PC-3 (cell line): ENCODE measurements at regions not wholly inside any gene's neighbourhood (a gene's known extent, or its start where the extent isn't known, plus 50 kb on each side); places are given as distances from the start of the nearest gene placed in this dataset.
"Not testable (repeated sequence)": the region's sequence is repeated elsewhere in the genome, so short reads cannot be mapped to it uniquely, and the experiment has no call there.

ENCODE experiments used
- ATAC-seq: fragments of 200-7000 bp; cut with Tn5 transposase; 2 replicates; pipeline ENCODE4 v1.9.1; 2020; ENCODE audit warnings: mild to moderate bottlenecking, moderate library complexity
- BruUV-seq: library from RNA; stranded (reverse); fragments of 400-500 nt; replicated peaks from 2 replicates; lab custom pipeline; 2021; lab: Mats Ljungman, UMichigan
- CTCF ChIA-PET: fragments of 300-600 bp; sonication (Branson Sonifier 250); formaldehyde crosslinking; loops from one replicate; lab custom pipeline; 2022; ENCODE audit warnings: antibody characterized with exemption; lab: Charles Lee
- POLR2A ChIA-PET: fragments of 300-600 bp; sonication (Branson Sonifier 250); formaldehyde crosslinking; loops from one replicate; lab custom pipeline; 2022; ENCODE audit warnings: antibody characterized with exemption; ENCODE audit not compliant: unreplicated experiment; lab: Charles Lee
- DNase-seq: peaks from one replicate; pipeline ENCODE4 v3.0.0-alpha.2; 2015
- H2AFZ ChIP-seq: fragments of 300-600 bp; sonication (generic); 2 replicates; pipeline ENCODE4 v1.6.0; 2016; ENCODE audit warnings: antibody characterized with exemption, low read length
- H3F3A ChIP-seq: fragments of 300-600 bp; sonication (generic); one replicate; pipeline ENCODE4 v1.6.0; 2017; ENCODE audit warnings: antibody characterized with exemption, low read length, control low read depth, mild to moderate bottlenecking; ENCODE audit not compliant: unreplicated experiment
- H3K27ac ChIP-seq: fragments of 300-600 bp; sonication (generic); 2 replicates; pipeline ENCODE4 v1.5.1; 2016; ENCODE audit warnings: mild to moderate bottlenecking, low read length
- H3K27me3 ChIP-seq: fragments of 300-600 bp; sonication (generic); 2 replicates; pipeline ENCODE4 v1.6.1; 2016; ENCODE audit warnings: low read length, mixed read lengths
- H3K36me3 ChIP-seq: fragments of 300-600 bp; sonication (generic); 2 replicates; pipeline ENCODE4 v1.6.1; 2016; ENCODE audit warnings: low read depth, mixed run types, low read length, mixed read lengths
- H3K4me1 ChIP-seq: fragments of 300-600 bp; sonication (generic); 2 replicates; pipeline ENCODE4 v1.5.1; 2016; ENCODE audit warnings: low read length; ENCODE audit not compliant: insufficient read depth
- H3K4me2 ChIP-seq: fragments of 300-600 bp; sonication (generic); 2 replicates; pipeline ENCODE4 v1.6.0; 2016; ENCODE audit warnings: low read length
- H3K4me3 ChIP-seq: fragments of 300-600 bp; sonication (generic); 2 replicates; pipeline ENCODE4 v1.5.1; 2016; ENCODE audit warnings: mild to moderate bottlenecking, low read length, mixed read lengths
- H3K79me2 ChIP-seq: fragments of 300-600 bp; sonication (generic); 2 replicates; pipeline ENCODE4 v1.6.1; 2017; ENCODE audit warnings: low read length, mixed read lengths
- H3K9ac ChIP-seq: fragments of 300-600 bp; sonication (generic); 2 replicates; pipeline ENCODE4 v1.6.0; 2016; ENCODE audit warnings: mild to moderate bottlenecking, low read length
- H3K9me2 ChIP-seq: fragments of 300-600 bp; sonication (generic); replicated peaks from 2 replicates; pipeline ENCODE4 v1.6.1; 2016; ENCODE audit warnings: mixed run types, low read length, mixed read lengths
- H3K9me3 ChIP-seq: fragments of 300-600 bp; sonication (generic); 2 replicates; pipeline ENCODE4 v1.6.1; 2016; ENCODE audit warnings: low read length, mixed read lengths
- H4K20me1 ChIP-seq: fragments of 300-600 bp; sonication (generic); 2 replicates; pipeline ENCODE4 v1.6.1; 2016; ENCODE audit warnings: low read length, mixed read lengths
- CTCF ChIP-seq: fragments of 300-600 bp; sonication (generic); conservative IDR thresholded peaks from 2 replicates; pipeline ENCODE4 v1.5.1; 2017; ENCODE audit warnings: antibody characterized with exemption, low read depth, mild to moderate bottlenecking, low read length
- EZH2 ChIP-seq: fragments of 300-600 bp; sonication (generic); IDR thresholded peaks from one replicate; pipeline ENCODE4 v1.6.1; 2017; ENCODE audit warnings: antibody characterized with exemption, mild to moderate bottlenecking, low read length; ENCODE audit not compliant: unreplicated experiment
- EZH2phosphoT487 ChIP-seq: fragments of 300-600 bp; sonication (generic); IDR thresholded peaks from 2 replicates; pipeline ENCODE4 v1.6.1; 2018; ENCODE audit warnings: mild to moderate bottlenecking, antibody characterized with exemption, low read length, borderline replicate concordance
- intact Hi-C: fragments of 100-400 bp; cut with micrococcal nuclease; formaldehyde crosslinking; loops from 2 replicates; pipeline ENCODE4 v1.9.0; 2023

GRCh38 chr7:156353352-156353751, 287.2 kb upstream of the RNF32 start:
- no peaks in the 10 kb centered on the region for H3K36me3 ChIP-seq
- no TSS peak for BruUV-seq
- H2AFZ ChIP-seq, result no peak overlapping the region
- H3K79me2 ChIP-seq, result no peaks in the 10 kb centered on the region
- H3K9me2 ChIP-seq, result no peaks in the 10 kb centered on the region
- CTCF ChIA-PET, result no interaction called here
- TF ChIP-seq EZH2phosphoT487 (no peak), CTCF (no peak), EZH2 (no peak)
- no peak overlapping the region for H3K9ac ChIP-seq
- H3K4me2 ChIP-seq, result no peak overlapping the region
- H3F3A ChIP-seq, result no peaks in the 10 kb centered on the region
- no peaks in the 10 kb centered on the region for H3K4me1 ChIP-seq
- no peak overlapping the region for H3K27ac ChIP-seq
- POLR2A ChIA-PET, result no interaction called here
- DNase-seq, result no peak
- no peaks in the 10 kb centered on the region for H4K20me1 ChIP-seq
- intact Hi-C loops, result no loop called here
- H3K27me3 ChIP-seq, result peaks cover 32% of the 10 kb centered on the region
- H3K4me3 ChIP-seq, result no peak overlapping the region
- no peak for ATAC-seq
- H3K9me3 ChIP-seq, result no peaks in the 10 kb centered on the region

- POLR2A ChIA-PET, DNase-seq, H4K20me1 ChIP-seq, CTCF ChIA-PET, H3K4me1 ChIP-seq, H2AFZ ChIP-seq, H3K9me2 ChIP-seq, H3K9ac ChIP-seq, intact Hi-C loops, H3K27ac ChIP-seq, H3K79me2 ChIP-seq, H3K4me3 ChIP-seq, H3F3A ChIP-seq, H3K9me3 ChIP-seq, BruUV-seq, H3K36me3 ChIP-seq: not testable (repeated sequence)
- Histone ChIP-seq H3K4me2 (peak overlapping the region; percentile 6; the same call in 1 of the 2 replicates), H3K27me3 (peaks cover 32% of the 10 kb centered on the region)
- peak; percentile 42 for ATAC-seq
These were observed 292.8 kb upstream of the RNF32 start for GRCh38 chr7:156347703-156348248.

- no peaks in the 10 kb centered on the region for H3F3A ChIP-seq
- no peaks in the 10 kb centered on the region for H3K9me3 ChIP-seq
- DNase-seq, result no peak
- TF ChIP-seq CTCF (no peak), EZH2phosphoT487 (no peak), EZH2 (no peak)
- peak overlapping the region; percentile 6; the same call in 1 of the 2 replicates for H3K4me2 ChIP-seq
- ChIA-PET POLR2A (no interaction called here), CTCF (no interaction called here)
- no peak overlapping the region for H3K9ac ChIP-seq
- H3K4me3 ChIP-seq, result no peak overlapping the region
- H3K79me2 ChIP-seq, result no peaks in the 10 kb centered on the region
- H2AFZ ChIP-seq, result no peak overlapping the region
- H4K20me1 ChIP-seq, result no peaks in the 10 kb centered on the region
- H3K36me3 ChIP-seq, result no peaks in the 10 kb centered on the region
- intact Hi-C loops, result no loop called here
- ATAC-seq, result no peak
- BruUV-seq, result no TSS peak
- H3K27ac ChIP-seq, result no peak overlapping the region
- peaks cover 38% of the 10 kb centered on the region for H3K27me3 ChIP-seq
- no peaks in the 10 kb centered on the region for H3K9me2 ChIP-seq
- H3K4me1 ChIP-seq, result no peaks in the 10 kb centered on the region
These were observed 293.4 kb upstream of the RNF32 start for GRCh38 chr7:156347132-156347531.
